HG02610 (cell line): ENCODE measurements at regions not wholly inside any gene's neighbourhood (a gene's known extent, or its start where the extent isn't known, plus 50 kb on each side); places are given as distances from the start of the nearest gene placed in this dataset.

ENCODE experiments used
- ATAC-seq: cut with Tn5 transposase; IDR thresholded peaks from one replicate; pipeline ENCODE4 v1.9.1; 2021; ENCODE audit warnings: mild to moderate bottlenecking, moderate library complexity; ENCODE audit not compliant: unreplicated experiment

GRCh38 chr1:87899746-87900145 is 571.1 kb downstream of the LMO4 start:
- no peak for ATAC-seq

- no peak for ATAC-seq
Measured at GRCh38 chr1:87902830-87903229, 574.1 kb downstream of the LMO4 start.

- ATAC-seq, result no peak
Measured at GRCh38 chr1:87903242-87903641, 574.6 kb downstream of the LMO4 start.

- no peak for ATAC-seq
Measured at GRCh38 chr1:87904651-87905050, 576.0 kb downstream of the LMO4 start.

GRCh38 chr1:87905651-87906050 is 577.0 kb downstream of the LMO4 start:
- ATAC-seq, result no peak

GRCh38 chr1:87906078-87906477 is 577.4 kb downstream of the LMO4 start:
- ATAC-seq, result no peak

GRCh38 chr1:87913361-87913760 is 584.7 kb downstream of the LMO4 start:
- no peak for ATAC-seq

GRCh38 chr1:87914396-87914795 is 585.7 kb downstream of the LMO4 start:
- no peak for ATAC-seq

- no peak for ATAC-seq
Measured at GRCh38 chr1:87915771-87916170, 587.1 kb downstream of the LMO4 start.

- no peak for ATAC-seq
Measured at GRCh38 chr1:87916965-87917364, 588.3 kb downstream of the LMO4 start.

- no peak for ATAC-seq
Measured at GRCh38 chr1:87918398-87918797, 589.7 kb downstream of the LMO4 start.

- ATAC-seq, result no peak
Measured at GRCh38 chr1:87922885-87923284, 594.2 kb downstream of the LMO4 start.

- ATAC-seq, result no peak
Measured at GRCh38 chr1:87926131-87926830, 597.6 kb downstream of the LMO4 start.

- no peak for ATAC-seq
Measured at GRCh38 chr1:87926921-87927320, 598.2 kb downstream of the LMO4 start.

- ATAC-seq, result no peak
Measured at GRCh38 chr1:87927391-87928280, 599.0 kb downstream of the LMO4 start.

GRCh38 chr1:87928623-87929022 is 599.9 kb downstream of the LMO4 start:
- no peak for ATAC-seq

GRCh38 chr1:87929906-87930305 is 601.2 kb downstream of the LMO4 start:
- no peak for ATAC-seq

GRCh38 chr1:87930796-87931195 is 602.1 kb downstream of the LMO4 start:
- ATAC-seq, result no peak

- no peak for ATAC-seq
Measured at GRCh38 chr1:87933171-87933570, 604.5 kb downstream of the LMO4 start.

GRCh38 chr1:87935130-87935529 is 606.5 kb downstream of the LMO4 start:
- ATAC-seq, result no peak

GRCh38 chr1:87937831-87938395 is 609.2 kb downstream of the LMO4 start:
- ATAC-seq, result no peak

GRCh38 chr1:87938631-87939030 is 610.0 kb downstream of the LMO4 start:
- ATAC-seq, result no peak
